Prostate gland (tissue), 2 donors: ENCODE measurements at regions not wholly inside any gene's neighbourhood (a gene's known extent, or its start where the extent isn't known, plus 50 kb on each side); places are given as distances from the start of the nearest gene placed in this dataset.

Source experiments
- CTCF ChIP-seq, 4 experiments: fragments of 200-600 bp in 2 of 4; fragments of 450-650 bp in 2 of 4; sonication (generic) in 2 of 4; IDR thresholded peaks; 1 replicate in 3 of 4; 2 replicates in 1 of 4; pipeline ENCODE4 v1.5.1; 2016 to 2019; ENCODE audit warnings: antibody characterized with exemption in 4 of 4, mild to moderate bottlenecking in 2 of 4, moderate library complexity in 2 of 4
- POLR2A ChIP-seq: fragments of 450-650 bp; IDR thresholded peaks from one replicate; pipeline ENCODE4 v1.6.1; 2016; ENCODE audit warnings: antibody characterized with exemption, mild to moderate bottlenecking
- POLR2AphosphoS5 ChIP-seq: sonication (generic); formaldehyde crosslinking; IDR thresholded peaks from one replicate; pipeline ENCODE4 v1.6.1; 2017; ENCODE audit warnings: antibody characterized with exemption

GRCh38 chr2:150156415-150156814, 331.1 kb downstream of the RND3 start:
- TF ChIP-seq CTCF (IDR thresholded peaks at IDR 0.05): no peak
- TF ChIP-seq POLR2AphosphoS5: no peak
- no peak for TF ChIP-seq POLR2A
